AG04449 (cell line): ENCODE measurements at regions not wholly inside any gene's neighbourhood (a gene's known extent, or its start where the extent isn't known, plus 50 kb on each side); places are given as distances from the start of the nearest gene placed in this dataset.
"Not testable (repeated sequence)": the region's sequence is repeated elsewhere in the genome, so short reads cannot be mapped to it uniquely, and the experiment has no call there.

Experiments
- CTCF ChIA-PET: fragments of 350-600 bp; formaldehyde crosslinking; extraction: SDS; loops from one replicate; lab custom pipeline; 2021; ENCODE audit warnings: antibody characterized with exemption; lab: Yijun Ruan, JAX
- POLR2A ChIA-PET: fragments of 400-600, 350-600 bp; formaldehyde crosslinking; extraction: SDS; loops from one replicate; lab custom pipeline; 2020; ENCODE audit warnings: antibody characterized with exemption, inconsistent platforms; lab: Yijun Ruan, JAX
- DNase-seq: peaks from one replicate; pipeline ENCODE4 v3.0.0-alpha.2; 2010; ENCODE audit warnings: low read depth, low spot score
- H3K4me3 ChIP-seq: 2 replicates; pipeline ENCODE4 v1.5.1; 2011; ENCODE audit warnings: low read depth, mild to moderate bottlenecking, control low read depth, low read length
- TF ChIP-seq, protein P1 (sequence below): IDR thresholded peaks from one replicate; pipeline ENCODE4 v1.5.1; 2011; ENCODE audit warnings: mild to moderate bottlenecking, moderate library complexity, low read length, control low read depth, inconsistent platforms; ENCODE audit not compliant: insufficient read depth; ENCODE audit errors: missing control alignments

DNA sequence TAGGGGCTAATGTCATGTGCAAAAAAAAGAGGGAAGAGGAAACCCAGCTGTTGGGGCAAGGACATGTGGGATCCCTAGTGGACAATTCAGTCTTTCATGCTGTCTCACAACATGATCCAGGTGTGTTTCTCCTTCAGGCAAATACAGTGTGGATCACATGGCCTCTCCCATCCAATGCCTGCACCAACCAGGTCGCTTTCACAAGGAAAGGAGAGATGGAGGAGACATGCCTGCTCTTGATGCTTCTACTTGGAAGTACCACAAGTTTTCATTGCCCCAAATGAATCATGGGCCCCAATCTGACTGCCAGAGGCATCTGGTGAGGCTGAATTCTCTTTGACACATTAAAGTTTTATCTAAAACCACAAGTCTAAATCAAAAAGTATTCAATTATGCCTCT, 82.1 kb downstream of the DLEU7 start:
- POLR2A ChIA-PET = no interaction called here

DNA sequence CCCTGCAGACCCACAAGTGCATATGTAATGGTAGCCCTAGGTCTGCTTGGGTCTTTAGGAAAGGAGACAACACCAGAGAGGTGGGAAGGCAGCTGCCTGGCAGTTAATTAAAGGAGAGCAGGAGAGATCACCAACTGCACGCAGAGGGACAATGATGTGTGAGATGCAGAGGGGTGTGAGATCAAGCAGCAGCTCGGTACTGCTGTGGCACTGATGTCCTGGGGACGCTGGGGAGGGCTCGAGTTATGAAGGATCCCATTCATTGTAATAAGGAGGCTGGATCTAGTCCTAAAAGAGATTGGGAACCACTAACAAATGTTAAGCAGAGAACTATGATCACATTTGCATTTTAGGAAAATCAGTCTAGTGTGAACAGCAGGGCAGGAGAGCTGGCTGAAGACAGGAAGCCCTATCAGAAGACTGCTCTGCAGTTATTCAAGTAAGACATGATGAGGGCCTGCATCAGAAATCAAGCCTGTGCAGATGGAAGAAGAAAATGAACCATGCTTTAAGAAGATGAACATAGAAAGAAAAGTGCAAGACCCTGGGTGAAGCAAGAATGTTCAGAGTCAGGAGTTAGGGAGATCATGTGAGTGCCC, 80.4 kb downstream of the DLEU7 start:
- ChIA-PET POLR2A (no interaction called here), CTCF (interaction anchor here (0.7 kb wide), 1 partner anchor 306 kb away, joined by 3 read pairs; no protein-coding TSS in a partner anchor)
- DNase-seq = no peak
- TF ChIP-seq, protein P1, sequence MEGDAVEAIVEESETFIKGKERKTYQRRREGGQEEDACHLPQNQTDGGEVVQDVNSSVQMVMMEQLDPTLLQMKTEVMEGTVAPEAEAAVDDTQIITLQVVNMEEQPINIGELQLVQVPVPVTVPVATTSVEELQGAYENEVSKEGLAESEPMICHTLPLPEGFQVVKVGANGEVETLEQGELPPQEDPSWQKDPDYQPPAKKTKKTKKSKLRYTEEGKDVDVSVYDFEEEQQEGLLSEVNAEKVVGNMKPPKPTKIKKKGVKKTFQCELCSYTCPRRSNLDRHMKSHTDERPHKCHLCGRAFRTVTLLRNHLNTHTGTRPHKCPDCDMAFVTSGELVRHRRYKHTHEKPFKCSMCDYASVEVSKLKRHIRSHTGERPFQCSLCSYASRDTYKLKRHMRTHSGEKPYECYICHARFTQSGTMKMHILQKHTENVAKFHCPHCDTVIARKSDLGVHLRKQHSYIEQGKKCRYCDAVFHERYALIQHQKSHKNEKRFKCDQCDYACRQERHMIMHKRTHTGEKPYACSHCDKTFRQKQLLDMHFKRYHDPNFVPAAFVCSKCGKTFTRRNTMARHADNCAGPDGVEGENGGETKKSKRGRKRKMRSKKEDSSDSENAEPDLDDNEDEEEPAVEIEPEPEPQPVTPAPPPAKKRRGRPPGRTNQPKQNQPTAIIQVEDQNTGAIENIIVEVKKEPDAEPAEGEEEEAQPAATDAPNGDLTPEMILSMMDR = no peak
- H3K4me3 ChIP-seq = no peak overlapping the region

More for the DNA sequence above, 82.1 kb downstream of the DLEU7 start:
- TF ChIP-seq, protein P1 = no peak
- no peak for DNase-seq
- H3K4me3 ChIP-seq = no peak overlapping the region
- CTCF ChIA-PET = no interaction called here

DNA sequence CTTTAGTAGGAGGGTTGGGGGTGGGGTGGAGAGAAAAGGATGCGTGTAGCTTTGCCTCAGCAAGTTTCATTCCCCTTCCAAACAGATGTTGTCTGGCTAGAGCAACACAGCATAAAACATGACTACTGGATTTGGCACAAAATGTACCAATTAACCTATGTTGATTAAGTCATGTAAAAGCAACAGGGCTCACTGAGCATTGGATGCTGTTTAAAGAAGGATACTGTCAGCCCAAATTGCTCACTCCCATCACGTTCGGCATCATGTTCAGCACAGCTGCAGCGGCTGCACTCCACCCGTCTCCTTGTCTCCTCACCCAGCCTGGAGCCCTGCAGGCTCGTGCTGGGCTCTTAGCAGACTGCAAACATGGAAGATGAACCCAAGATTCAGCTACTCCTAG, 77.5 kb downstream of the DLEU7 start:
- DNase-seq = no peak
- no peak overlapping the region for H3K4me3 ChIP-seq
- ChIA-PET POLR2A (no interaction called here), CTCF (interaction anchor here (1.2 kb wide), 1 partner anchor 11 kb away, joined by 4 read pairs; no protein-coding TSS in a partner anchor)
- TF ChIP-seq, protein P1 = no peak

DNA sequence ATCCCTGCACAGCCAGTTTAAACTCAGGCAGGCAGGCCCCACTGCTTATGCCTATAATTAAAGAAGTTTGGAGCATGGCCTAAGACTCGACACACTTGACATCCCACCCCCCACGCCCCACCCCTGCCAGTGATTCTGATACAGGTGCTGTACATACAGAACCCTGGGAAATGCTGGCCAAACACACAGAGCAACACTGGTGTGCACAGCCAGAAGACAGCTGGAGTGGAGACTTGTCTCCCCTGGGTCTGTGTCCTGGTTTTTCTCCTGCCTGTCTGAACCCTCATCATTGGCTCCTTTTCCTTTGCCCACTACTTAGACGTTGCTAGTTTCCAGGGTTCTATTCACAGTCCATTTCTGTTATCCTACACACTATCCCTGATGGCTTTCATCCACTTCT, 76.8 kb downstream of the DLEU7 start:
- TF ChIP-seq, protein P1 = no peak
- H3K4me3 ChIP-seq = no peak overlapping the region
- ChIA-PET CTCF (no interaction called here), POLR2A (no interaction called here)
- DNase-seq = no peak

DNA sequence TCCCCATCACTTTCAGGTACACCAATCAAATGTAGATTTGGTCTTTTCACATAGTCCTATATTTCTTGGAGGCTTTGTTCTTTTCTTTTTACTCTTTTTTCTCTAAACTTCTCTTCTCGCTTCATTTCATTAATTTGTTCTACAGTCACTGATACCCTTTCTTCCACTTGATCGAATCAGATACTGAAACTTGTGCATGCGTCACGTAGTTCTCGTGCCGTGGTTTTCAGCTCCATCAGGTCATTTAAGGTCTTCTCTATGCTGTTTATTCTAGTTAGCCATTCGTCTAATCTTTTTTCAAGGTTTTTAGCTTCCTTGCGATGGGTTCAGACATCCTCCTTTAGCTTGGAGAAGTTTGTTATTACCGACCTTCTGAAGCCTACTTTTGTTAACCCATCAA, 70.6 kb downstream of the DLEU7 start:
- H3K4me3 ChIP-seq, POLR2A ChIA-PET, DNase-seq, CTCF ChIA-PET: not testable (repeated sequence)
